SK-N-SH (cell line): ENCODE measurements at regions not wholly inside any gene's neighbourhood (a gene's known extent, or its start where the extent isn't known, plus 50 kb on each side); places are given as distances from the start of the nearest gene placed in this dataset.

Experiments used
- CTCF ChIP-seq: fragments of 200-600 bp; sonication (generic); IDR thresholded peaks from 2 replicates; pipeline ENCODE4 v1.6.1; 2017; ENCODE audit warnings: antibody characterized with exemption, mild to moderate bottlenecking, moderate library complexity
- JUND ChIP-seq: IDR thresholded peaks from 2 replicates; pipeline ENCODE4 v1.4.0; 2012
- MAX ChIP-seq: IDR thresholded peaks from 2 replicates; pipeline ENCODE4 v1.4.0; 2012; ENCODE audit warnings: low read depth
- MXI1 ChIP-seq: IDR thresholded peaks from 2 replicates; pipeline ENCODE4 v1.6.1; 2012; ENCODE audit warnings: mild to moderate bottlenecking, low read depth, low read length, improper control_type of control experiment
- NFIC ChIP-seq: IDR thresholded peaks from 2 replicates; pipeline ENCODE4 v1.4.0; 2012; ENCODE audit warnings: borderline replicate concordance
- POLR2AphosphoS5 ChIP-seq: IDR thresholded peaks from 2 replicates; pipeline ENCODE4 v1.6.1; 2012; ENCODE audit warnings: low read depth, low read length
- TAF1 ChIP-seq: IDR thresholded peaks from 2 replicates; pipeline ENCODE4 v1.6.1; 2012; ENCODE audit warnings: low read depth, mild to moderate bottlenecking, low read length, moderate library complexity, borderline replicate concordance
- TEAD4 ChIP-seq: IDR thresholded peaks from 2 replicates; pipeline ENCODE4 v1.4.0; 2012; ENCODE audit warnings: mild to moderate bottlenecking, borderline replicate concordance; ENCODE audit not compliant: insufficient read depth
- YY1 ChIP-seq: IDR thresholded peaks from 2 replicates; pipeline ENCODE4 v1.4.0; 2012; ENCODE audit warnings: low read depth, mild to moderate bottlenecking

- TF ChIP-seq CTCF (no peak), TAF1 (no peak), JUND (no peak), TEAD4 (no peak), MAX (no peak), MXI1 (no peak), POLR2AphosphoS5 (no peak), NFIC (no peak; the same call in 1 of the 2 replicates), YY1 (no peak)
Measured at GRCh38 chr10:21363092-21363730, 162.3 kb downstream of the SKIDA1 start.
